WI38 (cell line): ENCODE measurements at regions not wholly inside any gene's neighbourhood (a gene's known extent, or its start where the extent isn't known, plus 50 kb on each side); places are given as distances from the start of the nearest gene placed in this dataset.

Experiments used
- H3K4me3 ChIP-seq: 2 replicates; pipeline ENCODE4 v1.5.1; 2011; ENCODE audit warnings: low read depth, mild to moderate bottlenecking, control low read depth, low read length
- CTCF ChIP-seq: IDR thresholded peaks from 2 replicates; pipeline ENCODE4 v1.5.1; 2012; ENCODE audit warnings: low read depth, mild to moderate bottlenecking, control low read depth, low read length

DNA sequence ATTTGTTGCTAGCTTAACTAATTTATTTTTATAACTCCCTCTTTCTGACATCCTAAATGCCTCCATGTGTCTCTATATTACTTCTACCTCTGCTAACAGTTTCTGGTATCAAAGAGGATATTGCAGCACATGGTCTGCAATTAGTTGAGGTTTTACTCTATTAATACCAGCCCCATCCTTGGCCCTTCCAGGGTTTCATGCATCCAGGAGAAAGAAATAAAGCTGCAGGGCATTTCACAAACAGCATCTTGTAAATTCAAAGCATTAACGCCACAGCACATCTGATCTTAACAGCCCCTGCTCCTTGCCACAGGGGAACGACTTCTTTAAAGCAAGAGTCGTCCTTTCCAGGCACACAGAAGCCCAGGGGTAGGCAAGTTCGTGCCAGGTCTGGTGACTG, 258.9 kb downstream of the ICOS start:
- no peak for TF ChIP-seq CTCF
- H3K4me3 ChIP-seq, result no peak overlapping the region

- TF ChIP-seq CTCF, result no peak
- H3K4me3 ChIP-seq, result no peak overlapping the region
These were observed 260.9 kb downstream of the ICOS start for GRCh38 chr2:204197336-204198005.

GRCh38 chr2:204199357-204199756, 262.8 kb downstream of the ICOS start:
- no peak overlapping the region for H3K4me3 ChIP-seq
- TF ChIP-seq CTCF, result no peak

GRCh38 chr2:204201507-204201906, 264.9 kb downstream of the ICOS start:
- no peak overlapping the region for H3K4me3 ChIP-seq
- no peak for TF ChIP-seq CTCF

DNA sequence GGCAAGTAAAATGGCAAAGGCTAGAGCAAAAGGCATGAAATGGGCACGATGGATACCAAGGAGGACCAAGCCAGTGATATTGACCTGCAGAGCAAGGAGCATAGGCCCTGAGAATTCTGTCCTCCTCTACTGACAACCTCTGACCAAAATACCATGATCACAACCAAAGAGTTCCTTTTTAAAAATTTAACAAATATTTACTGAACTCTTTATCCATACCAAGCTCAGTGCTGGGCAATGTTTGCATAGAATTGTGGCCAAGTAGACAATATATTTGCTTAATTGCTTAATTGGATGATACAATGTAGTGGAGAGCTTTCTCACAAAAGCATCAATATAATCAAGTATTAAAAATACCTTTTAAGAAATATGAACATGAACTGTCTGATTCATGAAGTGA, 265.7 kb downstream of the ICOS start:
- no peak overlapping the region for H3K4me3 ChIP-seq
- no peak for TF ChIP-seq CTCF

DNA sequence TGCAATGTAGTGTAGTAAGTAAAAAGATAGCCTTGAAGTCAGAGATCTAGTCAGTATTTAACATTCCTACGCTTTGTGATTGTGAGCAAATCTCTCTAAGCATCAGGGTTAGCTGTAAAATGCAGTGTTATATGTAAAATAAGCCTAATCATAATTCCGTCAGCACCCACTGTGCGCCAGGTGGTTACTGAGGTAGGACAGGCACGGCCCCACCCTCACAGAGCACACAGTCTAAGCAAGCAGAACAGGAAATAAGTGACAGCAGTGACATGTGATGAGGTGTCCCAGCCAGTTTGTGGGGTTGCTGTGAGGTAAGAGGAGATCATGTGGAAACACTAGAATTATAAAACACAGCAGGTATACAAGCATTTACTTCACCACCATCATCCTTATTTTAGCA, 267.1 kb downstream of the ICOS start:
- TF ChIP-seq CTCF, result no peak
- no peak overlapping the region for H3K4me3 ChIP-seq

- H3K4me3 ChIP-seq, result no peak overlapping the region
- TF ChIP-seq CTCF, result no peak
These were observed 268.5 kb downstream of the ICOS start for GRCh38 chr2:204205082-204205481.
